Glutamatergic neuron (in vitro differentiated cells): ENCODE measurements at regions not wholly inside any gene's neighbourhood (a gene's known extent, or its start where the extent isn't known, plus 50 kb on each side); places are given as distances from the start of the nearest gene placed in this dataset.
A peak's percentile ranks its signal among the peaks of the same experiment; 100 is the strongest.

Source experiments
- DNase-seq: peaks from one replicate; pipeline ENCODE4 v3.0.0; 2022
- H3K27ac Mint-ChIP-seq: one replicate; pipeline ENCODE4 v1.8.0; 2020; ENCODE audit warnings: mild to moderate bottlenecking, mixed read lengths, inconsistent platforms; ENCODE audit not compliant: unreplicated experiment
- H3K27me3 Mint-ChIP-seq: one replicate; pipeline ENCODE4 v1.8.0; 2020; ENCODE audit warnings: mild to moderate bottlenecking, moderate library complexity, mixed read lengths, inconsistent platforms; ENCODE audit not compliant: unreplicated experiment
- H3K36me3 Mint-ChIP-seq: one replicate; pipeline ENCODE4 v1.8.0; 2020; ENCODE audit warnings: mild to moderate bottlenecking, mixed read lengths, inconsistent platforms; ENCODE audit not compliant: unreplicated experiment
- H3K4me1 Mint-ChIP-seq: one replicate; pipeline ENCODE4 v1.8.0; 2020; ENCODE audit warnings: mild to moderate bottlenecking, low read depth, mixed read lengths, inconsistent platforms; ENCODE audit not compliant: unreplicated experiment
- H3K4me3 Mint-ChIP-seq: one replicate; pipeline ENCODE4 v1.8.0; 2020; ENCODE audit warnings: mild to moderate bottlenecking, mixed read lengths, inconsistent platforms; ENCODE audit not compliant: unreplicated experiment
- H3K9me3 Mint-ChIP-seq: one replicate; pipeline ENCODE4 v1.8.0; 2020; ENCODE audit warnings: mild to moderate bottlenecking, moderate library complexity, mixed read lengths, inconsistent platforms; ENCODE audit not compliant: unreplicated experiment
- CTCF ChIP-seq: fragments of 200-600 bp; sonication (generic); IDR thresholded peaks from one replicate; pipeline ENCODE4 v1.5.0; 2021; ENCODE audit not compliant: partially characterized antibody, unreplicated experiment

DNA sequence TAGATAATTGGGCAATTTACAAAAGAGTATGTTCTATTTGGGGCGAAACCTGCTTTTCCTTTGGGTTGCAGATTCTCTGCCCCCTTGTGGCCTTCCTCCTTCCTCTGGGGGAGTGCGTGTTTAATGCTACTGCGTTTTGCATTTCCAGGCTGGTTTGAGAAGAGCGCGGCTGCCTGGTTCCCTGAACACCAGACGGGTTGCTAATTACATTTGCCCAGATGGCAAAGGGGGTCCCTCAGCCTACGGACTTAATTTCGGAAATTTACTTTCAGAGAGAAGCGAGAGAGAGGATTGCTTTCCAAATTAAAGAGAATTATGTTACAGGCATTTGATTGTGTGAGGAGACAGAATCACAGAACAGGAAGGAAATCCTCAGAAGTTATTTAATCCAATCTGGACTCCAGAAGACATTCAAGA is 91.9 kb upstream of the JAZF1 start:
- Mint-ChIP-seq H3K9me3 (peaks cover 2% of the 10 kb centered on the region), H3K4me1 (peaks cover 6% of the 10 kb centered on the region), H3K27ac (peak overlapping the region; percentile 76), H3K27me3 (no peaks in the 10 kb centered on the region), H3K36me3 (no peaks in the 10 kb centered on the region), H3K4me3 (peak overlapping the region; percentile 67)
- DNase-seq, result peak; percentile 63
- TF ChIP-seq CTCF, result peak; percentile 60

DNA sequence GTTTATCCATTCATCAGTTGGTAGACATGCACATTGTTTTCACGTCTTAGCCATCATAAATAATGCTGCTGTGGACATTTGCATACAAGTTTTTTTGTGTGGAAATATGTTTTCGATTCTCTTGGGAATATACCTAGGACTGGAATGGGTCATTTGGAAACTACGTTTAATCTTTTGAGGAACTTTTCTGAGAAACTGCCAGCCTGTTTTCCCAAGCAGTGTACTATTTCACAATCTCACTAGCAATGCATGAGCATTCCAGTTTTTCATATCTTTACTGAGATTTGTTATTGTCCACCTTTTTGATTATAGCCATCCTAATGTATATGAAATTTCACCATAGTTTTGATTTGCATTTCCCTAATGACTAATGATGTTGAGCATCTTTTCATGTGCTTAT is 95.7 kb upstream of the JAZF1 start:
- DNase-seq, result no peak
- Mint-ChIP-seq H3K27me3 (no peaks in the 10 kb centered on the region), H3K4me1 (peaks cover 6% of the 10 kb centered on the region), H3K9me3 (peaks cover 2% of the 10 kb centered on the region), H3K4me3 (no peak overlapping the region), H3K27ac (no peak overlapping the region), H3K36me3 (no peaks in the 10 kb centered on the region)
- no peak for TF ChIP-seq CTCF

DNA sequence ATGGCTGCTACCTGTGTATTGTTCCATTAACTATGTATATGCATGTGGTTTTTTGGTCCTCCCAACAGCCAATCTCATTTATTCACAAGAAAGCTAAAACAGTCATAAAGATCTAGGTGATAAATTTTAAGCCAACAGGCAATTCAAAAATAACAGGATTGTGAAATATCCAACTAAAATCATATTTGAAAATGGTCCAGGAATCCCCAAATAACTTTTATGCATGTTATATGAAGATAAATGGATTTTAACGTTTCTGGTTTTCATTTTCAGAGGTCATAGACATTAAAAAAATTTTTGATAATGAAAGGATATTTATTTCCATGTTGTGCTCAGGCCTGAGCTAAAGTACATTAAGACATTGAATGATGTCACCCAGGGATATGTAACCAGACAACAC is 96.8 kb upstream of the JAZF1 start:
- peaks cover 2% of the 10 kb centered on the region for H3K9me3 Mint-ChIP-seq
- DNase-seq, result no peak
- H3K36me3 Mint-ChIP-seq, result no peaks in the 10 kb centered on the region
- H3K4me3 Mint-ChIP-seq, result no peak overlapping the region
- peaks cover 2% of the 10 kb centered on the region for H3K4me1 Mint-ChIP-seq
- H3K27ac Mint-ChIP-seq, result no peak overlapping the region
- TF ChIP-seq CTCF, result no peak
- no peaks in the 10 kb centered on the region for H3K27me3 Mint-ChIP-seq

GRCh38 chr7:28277958-28278357 is 97.4 kb upstream of the JAZF1 start:
- H3K9me3 Mint-ChIP-seq, result no peaks in the 10 kb centered on the region
- no peaks in the 10 kb centered on the region for H3K27me3 Mint-ChIP-seq
- H3K4me1 Mint-ChIP-seq, result no peaks in the 10 kb centered on the region
- H3K4me3 Mint-ChIP-seq, result no peak overlapping the region
- no peaks in the 10 kb centered on the region for H3K36me3 Mint-ChIP-seq
- no peak overlapping the region for H3K27ac Mint-ChIP-seq
- no peak for DNase-seq
- TF ChIP-seq CTCF, result no peak

GRCh38 chr7:28280516-28280915 is 99.9 kb upstream of the JAZF1 start:
- Mint-ChIP-seq H3K27ac (no peak overlapping the region), H3K36me3 (no peaks in the 10 kb centered on the region), H3K4me3 (no peak overlapping the region), H3K9me3 (no peaks in the 10 kb centered on the region), H3K27me3 (no peaks in the 10 kb centered on the region), H3K4me1 (no peaks in the 10 kb centered on the region)
- DNase-seq, result no peak
- TF ChIP-seq CTCF, result no peak
